HEK293 (cell line): ENCODE measurements at regions not wholly inside any gene's neighbourhood (a gene's known extent, or its start where the extent isn't known, plus 50 kb on each side); places are given as distances from the start of the nearest gene placed in this dataset.

Experiments used
- CTCF ChIP-seq: fragments of 450-650 bp; formaldehyde crosslinking; IDR thresholded peaks from 2 replicates; pipeline ENCODE4 v1.5.1; 2016; ENCODE audit warnings: missing biosample characterization, missing genetic modification characterization
- YY1 ChIP-seq: fragments of 450-650 bp; formaldehyde crosslinking; IDR thresholded peaks from 2 replicates; pipeline ENCODE4 v1.5.1; 2018; ENCODE audit warnings: missing biosample characterization, missing genetic modification characterization
- ZNF2 ChIP-seq: fragments of 450-650 bp; formaldehyde crosslinking; IDR thresholded peaks from 2 replicates; pipeline ENCODE4 v1.5.1; 2016; ENCODE audit warnings: missing biosample characterization, missing genetic modification characterization
- ZNF639 ChIP-seq: fragments of 450-650 bp; formaldehyde crosslinking; IDR thresholded peaks from 2 replicates; pipeline ENCODE4 v1.5.1; 2016; ENCODE audit warnings: missing biosample characterization, missing genetic modification characterization

GRCh38 chr6:90967471-90967870 is 380.6 kb upstream of the MAP3K7 start:
- no peak for TF ChIP-seq CTCF (tag by site-specific recombination)
- no peak for TF ChIP-seq ZNF639 (tag by site-specific recombination)
- TF ChIP-seq YY1 (tag by site-specific recombination), result no peak
- TF ChIP-seq ZNF2, result no peak
